Heart left ventricle (tissue), 16 donors: ENCODE measurements at regions not wholly inside any gene's neighbourhood (a gene's known extent, or its start where the extent isn't known, plus 50 kb on each side); places are given as distances from the start of the nearest gene placed in this dataset.
"Not testable (repeated sequence)": the region's sequence is repeated elsewhere in the genome, so short reads cannot be mapped to it uniquely, and the experiment has no call there.

Experiments
- ATAC-seq, 4 donors: fragments of 200-7000 bp; cut with Tn5 transposase; one replicate each; pipeline ENCODE4 v1.9.1; 2020 to 2022; ENCODE audit warnings: moderate library complexity in 4 of 4, mild to moderate bottlenecking in 3 of 4, moderate number of reproducible peaks in 1 of 4
- DNase-seq, 5 donors: peaks; one replicate each; pipeline ENCODE4 v3.0.0-alpha.2; 2020
- H3K27ac ChIP-seq, 12 donors: fragments of 200-600 bp; sonication (generic) in 4 of 12; one replicate each; pipeline versions ENCODE4 v1.5.0 to v1.8.0; 2016 to 2022; ENCODE audit warnings: mild to moderate bottlenecking in 2 of 12
- H3K27me3 ChIP-seq, 9 donors: fragments of 200-600 bp; sonication (generic) in 2 of 9; one replicate each; pipeline versions ENCODE4 v1.5.1 to v1.8.0; 2016 to 2022; ENCODE audit warnings: mild to moderate bottlenecking in 3 of 9
- H3K36me3 ChIP-seq, 9 donors: fragments of 200-600 bp; sonication (generic) in 2 of 9; one replicate each; pipeline versions ENCODE4 v1.5.0 to v1.8.0; 2018 to 2022; ENCODE audit warnings: mild to moderate bottlenecking in 2 of 9
- H3K4me1 ChIP-seq, 12 donors: fragments of 200-600 bp; sonication (generic) in 4 of 12; one replicate each; pipeline versions ENCODE4 v1.5.0 to v1.8.0; 2016 to 2022; ENCODE audit warnings: mild to moderate bottlenecking in 3 of 12
- H3K4me3 ChIP-seq, 12 donors: fragments of 200-600 bp; sonication (generic) in 4 of 12; one replicate each; pipeline versions ENCODE4 v1.5.0 to v1.8.0; 2017 to 2022; ENCODE audit warnings: mild to moderate bottlenecking in 9 of 12, moderate library complexity in 4 of 12
- H3K9me3 ChIP-seq, 12 donors: fragments of 200-600 bp; sonication (generic) in 4 of 12; one replicate each; pipeline versions ENCODE4 v1.5.0 to v1.8.0; 2016 to 2022; ENCODE audit warnings: mild to moderate bottlenecking in 1 of 12
- POLR2A ChIP-seq, 2 donors: fragments of 450-650 bp; IDR thresholded peaks; one replicate each; pipeline ENCODE4 v1.6.1; 2017; ENCODE audit warnings: antibody characterized with exemption in 2 of 2, mild to moderate bottlenecking in 2 of 2, moderate library complexity in 2 of 2
- WGBS, 4 donors: extraction: QIAGEN DNeasy Blood & Tissue Kit in 2 of 4; methylation state at CpG; one replicate each; pipeline versions ENCODE4 v1.1.5 to v1.1.7; 2013 to 2018; 5-methylcytosine and 5-hydroxymethylcytosine counted together
- intact Hi-C, 10 donors: fragments of 100-400 bp; cut with DNase I; formaldehyde crosslinking; loops; one replicate each; pipeline versions ENCODE4 v1.11.1 to v1.14.2; 2022
- TF ChIP-seq, protein P1 (sequence below), 12 donors: fragments of 200-600 bp; sonication (generic) in 4 of 12; IDR thresholded peaks; one replicate each; pipeline versions ENCODE4 v1.5.0 to v1.8.0; 2018 to 2022; ENCODE audit warnings: antibody characterized with exemption in 12 of 12, mild to moderate bottlenecking in 5 of 12
- donor health status: ischemic (EF 13 %, LVEDD 7.1; RV severe dilation, severe dysfunction).
- donor health status: healthy with polysubstance abuse.
- donor health status: DM: no; HTN: yes; CAD: no.
- donor health status: DM: no; HTN: no; CAD: no.
- donor health status: ischemic (EF 25% LVEDD 6.9; RV normal size, moderate dysfunction).
- donor health status: ischemic (EF 25% LVEDD 5.7; RV mildly dilated, moderate dysfunction).
- donor health status: healthy.
- donor health status: DM: yes; HTN: yes; CAD: no.
- donor health status: ischemic (EF 35%, LVEDD 5.7; RV mildly dilated, moderate dysfunction).
- donor health status: nonischemic (EF 11% LVEDD 7.7; RV severe dilation, severe dysfunction).
- donor health status: DM: yes; HTN: yes; CAD: no.
- donor health status: PGD.
- donor health status: ischemic (EF 29% LVEDD 5.4; RV normal size, mild dysfunction).
- donor health status: nonischemic (EF 23%, LVEDD 6.1; RV moderate dilation, normal function).

DNA sequence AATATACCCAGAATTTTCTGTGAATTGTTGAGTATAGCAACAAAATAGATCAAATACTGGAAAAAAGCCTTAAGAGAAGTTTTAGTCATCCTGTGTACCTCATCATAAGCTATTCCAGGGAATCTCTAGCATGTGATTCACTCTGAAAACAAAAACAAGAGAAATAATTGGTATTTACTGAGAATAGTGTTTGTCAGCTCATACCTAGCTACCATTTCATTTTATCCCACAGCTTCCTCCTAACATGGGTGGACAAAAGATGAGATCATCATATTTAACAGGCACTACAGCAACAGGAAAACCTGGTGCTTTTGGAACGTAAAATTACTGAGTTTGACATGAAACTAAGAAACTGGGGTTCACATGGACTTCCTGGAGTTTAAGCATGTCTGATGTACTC, 753.5 kb upstream of the NECTIN3 start:
- no peaks in the 10 kb centered on the region for H3K36me3 ChIP-seq
- DNase-seq = no peak
- ATAC-seq = no peak
- peaks cover 0 to 3% (median 0%) of the 10 kb centered on the region in 12 donors for H3K4me1 ChIP-seq
- TF ChIP-seq, protein P1, sequence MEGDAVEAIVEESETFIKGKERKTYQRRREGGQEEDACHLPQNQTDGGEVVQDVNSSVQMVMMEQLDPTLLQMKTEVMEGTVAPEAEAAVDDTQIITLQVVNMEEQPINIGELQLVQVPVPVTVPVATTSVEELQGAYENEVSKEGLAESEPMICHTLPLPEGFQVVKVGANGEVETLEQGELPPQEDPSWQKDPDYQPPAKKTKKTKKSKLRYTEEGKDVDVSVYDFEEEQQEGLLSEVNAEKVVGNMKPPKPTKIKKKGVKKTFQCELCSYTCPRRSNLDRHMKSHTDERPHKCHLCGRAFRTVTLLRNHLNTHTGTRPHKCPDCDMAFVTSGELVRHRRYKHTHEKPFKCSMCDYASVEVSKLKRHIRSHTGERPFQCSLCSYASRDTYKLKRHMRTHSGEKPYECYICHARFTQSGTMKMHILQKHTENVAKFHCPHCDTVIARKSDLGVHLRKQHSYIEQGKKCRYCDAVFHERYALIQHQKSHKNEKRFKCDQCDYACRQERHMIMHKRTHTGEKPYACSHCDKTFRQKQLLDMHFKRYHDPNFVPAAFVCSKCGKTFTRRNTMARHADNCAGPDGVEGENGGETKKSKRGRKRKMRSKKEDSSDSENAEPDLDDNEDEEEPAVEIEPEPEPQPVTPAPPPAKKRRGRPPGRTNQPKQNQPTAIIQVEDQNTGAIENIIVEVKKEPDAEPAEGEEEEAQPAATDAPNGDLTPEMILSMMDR (IDR thresholded peaks at IDR 0.05) = no peak
- no peak for TF ChIP-seq POLR2A (IDR thresholded peaks at IDR 0.05)
- WGBS, 4 donors = 39 to 70% (median 66%) methylated on average over 1 of the region's 1 CpG
- H3K4me3 ChIP-seq = no peak overlapping the region
- no peaks in the 10 kb centered on the region for H3K9me3 ChIP-seq
- intact Hi-C loops = loop anchor here in 3 of 10 donors (10.0 kb wide), 1 partner anchor 583 kb away; no protein-coding TSS in a partner anchor
- H3K27ac ChIP-seq = no peak overlapping the region
- peaks cover 0 to 3% (median 0%) of the 10 kb centered on the region in 9 donors for H3K27me3 ChIP-seq

DNA sequence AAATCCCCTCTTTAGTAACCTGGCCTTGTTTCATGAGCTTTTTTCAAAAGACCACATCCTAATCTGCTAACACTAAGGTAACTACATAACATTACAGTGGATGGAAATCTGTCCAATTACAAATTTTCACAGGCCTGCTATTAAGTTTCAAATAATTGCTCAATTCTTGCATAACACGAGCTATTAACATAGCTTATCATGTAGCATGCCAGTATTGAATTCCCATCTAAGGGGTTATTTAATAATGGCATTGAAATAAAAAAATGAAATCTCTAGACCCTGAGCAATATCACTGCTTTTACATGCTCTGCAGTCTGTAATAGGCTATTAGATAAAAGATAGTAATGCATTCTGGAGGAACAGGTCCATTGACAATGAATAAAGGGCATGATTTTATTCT, 748.3 kb upstream of the NECTIN3 start:
- TF ChIP-seq, protein P1 (IDR thresholded peaks at IDR 0.05) = no peak
- no peak for TF ChIP-seq POLR2A (IDR thresholded peaks at IDR 0.05)
- DNase-seq (no peak), ATAC-seq (no peak)
- Histone ChIP-seq H3K36me3 (no peaks in the 10 kb centered on the region), H3K4me3 (no peak overlapping the region), H3K9me3 (no peaks in the 10 kb centered on the region), H3K27me3 (peaks cover 0 to 3% (median 0%) of the 10 kb centered on the region in 9 donors), H3K27ac (no peak overlapping the region), H3K4me1 (no peaks in the 10 kb centered on the region)
- 56 to 70% (median 68%) methylated on average over 1 of the region's 1 CpG for WGBS, 4 donors
- intact Hi-C loops = no loop called here

DNA sequence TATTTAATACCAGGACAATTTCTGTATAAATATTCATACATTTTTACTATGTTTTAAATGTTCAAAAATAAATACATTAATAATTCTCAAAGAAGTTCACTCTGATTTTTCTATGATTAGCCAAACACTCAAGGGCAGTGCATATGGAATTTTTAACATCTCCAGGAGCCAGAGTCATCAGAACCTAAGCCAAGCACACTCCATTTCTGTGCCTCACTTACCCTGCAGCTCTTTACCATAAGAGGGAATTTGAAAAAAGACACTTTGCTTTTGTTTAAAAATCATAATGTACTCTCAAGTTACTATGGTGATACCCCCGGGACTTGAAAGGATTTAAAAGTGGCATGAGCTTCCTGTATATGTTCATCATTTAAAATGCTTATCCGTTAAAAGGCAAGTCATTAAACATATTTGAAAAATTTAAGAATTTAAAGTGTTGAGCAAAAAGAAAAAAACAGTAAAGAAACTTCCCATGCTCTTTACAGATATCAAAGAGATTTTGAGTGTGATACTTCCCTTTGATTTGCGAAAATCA, 747.4 kb upstream of the NECTIN3 start:
- H3K36me3 ChIP-seq = no peaks in the 10 kb centered on the region
- no peak overlapping the region for H3K4me3 ChIP-seq
- DNase-seq (no peak), ATAC-seq (no peak)
- peaks cover 0 to 1% (median 0%) of the 10 kb centered on the region in 9 donors for H3K27me3 ChIP-seq
- no peaks in the 10 kb centered on the region for H3K9me3 ChIP-seq
- TF ChIP-seq POLR2A (IDR thresholded peaks at IDR 0.05) = no peak
- TF ChIP-seq, protein P1 (IDR thresholded peaks at IDR 0.05) = no peak
- WGBS, 4 donors = 67 to 72% (median 67%) methylated on average over 3 of the region's 3 CpGs
- H3K4me1 ChIP-seq = no peaks in the 10 kb centered on the region
- intact Hi-C loops = no loop called here
- no peak overlapping the region for H3K27ac ChIP-seq

DNA sequence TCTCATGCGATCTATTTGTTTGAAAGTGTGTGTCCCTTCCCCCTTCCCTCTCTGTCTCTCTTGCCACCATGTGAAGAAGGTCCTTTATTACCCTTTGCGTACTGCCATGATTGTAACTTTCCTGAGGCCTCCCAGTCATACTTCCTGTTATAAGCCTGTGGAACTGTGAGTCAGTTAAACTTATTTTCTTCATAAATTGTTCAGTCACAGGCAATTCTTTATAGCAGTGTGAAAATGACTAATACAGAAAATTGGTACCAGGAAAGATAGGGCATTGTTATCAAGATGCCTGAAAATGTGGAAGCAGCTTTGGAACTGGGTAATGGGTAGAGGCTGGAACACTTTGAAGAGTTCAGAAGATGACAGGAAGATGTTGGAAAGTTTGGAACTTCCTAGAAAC, 743.7 kb upstream of the NECTIN3 start:
- H3K9me3 ChIP-seq = no peaks in the 10 kb centered on the region
- H3K27ac ChIP-seq = no peak overlapping the region
- WGBS, 4 donors = 89 to 94% (median 92%) methylated on average over 2 of the region's 2 CpGs
- intact Hi-C loops = no loop called here
- no peaks in the 10 kb centered on the region for H3K36me3 ChIP-seq
- H3K27me3 ChIP-seq = no peaks in the 10 kb centered on the region
- ATAC-seq (no peak), DNase-seq (no peak)
- no peak overlapping the region for H3K4me3 ChIP-seq
- H3K4me1 ChIP-seq = no peaks in the 10 kb centered on the region
- TF ChIP-seq POLR2A (IDR thresholded peaks at IDR 0.05) = no peak
- TF ChIP-seq, protein P1 (IDR thresholded peaks at IDR 0.05) = no peak

DNA sequence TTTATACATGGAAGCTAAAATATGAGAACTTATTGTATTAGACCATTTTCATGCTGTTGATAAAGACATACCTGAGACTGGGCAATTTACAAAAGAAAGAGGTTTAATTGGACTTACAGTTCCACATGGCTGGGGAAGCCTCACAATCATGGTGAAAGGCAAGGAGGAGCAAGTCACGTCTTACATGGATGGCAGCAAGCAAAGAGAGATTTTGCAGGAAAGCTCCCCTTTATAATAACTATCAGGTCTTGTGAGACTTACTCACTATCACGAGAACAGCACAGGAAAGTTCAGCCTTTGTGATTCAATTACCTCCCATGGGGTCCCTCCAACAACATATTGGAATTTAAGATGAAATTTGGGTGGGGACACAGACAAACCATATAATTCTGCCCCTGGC, 740.1 kb upstream of the NECTIN3 start:
- H3K4me3 ChIP-seq, ATAC-seq, H3K27me3 ChIP-seq, DNase-seq, H3K36me3 ChIP-seq, H3K27ac ChIP-seq, intact Hi-C loops, H3K9me3 ChIP-seq, H3K4me1 ChIP-seq: not testable (repeated sequence)
- 61 to 81% (median 73%) methylated on average over 2 of the region's 2 CpGs for WGBS, 4 donors
